Pulmonary artery endothelial cell (primary cell): ENCODE measurements at regions not wholly inside any gene's neighbourhood (a gene's known extent, or its start where the extent isn't known, plus 50 kb on each side); places are given as distances from the start of the nearest gene placed in this dataset.
"Not testable (repeated sequence)": the region's sequence is repeated elsewhere in the genome, so short reads cannot be mapped to it uniquely, and the experiment has no call there.

ENCODE experiments used
- DNase-seq: peaks from one replicate; pipeline ENCODE4 v3.0.0-alpha.2; 2011; ENCODE audit warnings: low read depth, low spot score

GRCh38 chr14:97143011-97143410 lies 345.8 kb downstream of the VRK1 start:
- DNase-seq, result no peak

GRCh38 chr14:97143456-97143855 lies 346.3 kb downstream of the VRK1 start:
- DNase-seq, result no peak

- DNase-seq, result not testable (repeated sequence)
Measured at GRCh38 chr14:97148021-97148420, 350.8 kb downstream of the VRK1 start.

- DNase-seq, result no peak
Measured at GRCh38 chr14:97149775-97150174, 352.6 kb downstream of the VRK1 start.

GRCh38 chr14:97153527-97153926 lies 356.3 kb downstream of the VRK1 start:
- no peak for DNase-seq

GRCh38 chr14:97155320-97155719 lies 358.1 kb downstream of the VRK1 start:
- no peak for DNase-seq

DNA sequence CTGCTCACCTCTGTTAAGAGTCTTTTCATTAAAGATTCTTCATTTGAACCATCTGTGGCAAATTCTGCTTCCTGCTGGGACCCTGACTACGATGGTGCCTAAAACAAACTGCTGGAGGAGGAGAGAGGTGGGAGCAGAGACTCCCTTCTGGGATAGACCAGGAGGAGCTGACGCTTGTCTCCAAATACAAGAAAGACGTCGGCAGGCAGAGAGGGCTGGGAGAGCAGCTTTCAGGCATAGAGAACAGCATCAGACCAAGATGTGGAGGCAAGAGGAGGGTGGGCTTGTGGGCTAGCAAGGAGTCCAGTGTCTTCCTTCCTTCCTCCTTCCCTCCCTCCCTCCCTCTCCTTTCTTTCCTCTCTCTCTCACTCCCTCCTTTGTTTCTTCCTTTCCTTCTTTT lies 358.6 kb downstream of the VRK1 start:
- no peak for DNase-seq

DNA sequence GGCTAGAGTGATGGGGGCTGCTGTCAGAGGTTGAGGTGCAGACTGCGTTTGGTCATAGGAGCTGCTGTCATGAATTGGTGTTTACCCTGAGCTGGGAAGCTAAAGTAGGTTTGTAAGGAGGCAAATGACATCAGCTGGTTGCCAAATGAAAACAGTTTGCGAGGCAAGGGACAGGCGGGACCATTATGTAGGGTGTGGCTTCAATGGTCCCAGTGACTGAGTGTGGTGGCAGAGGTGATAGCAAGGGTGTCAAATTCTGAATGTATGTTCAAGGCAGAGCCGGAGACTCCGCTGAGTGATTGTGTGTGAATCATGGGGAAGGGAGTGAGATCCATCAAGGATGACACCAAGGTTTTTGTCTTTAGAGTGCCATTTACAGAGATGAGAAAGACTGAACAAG lies 359.5 kb downstream of the VRK1 start:
- no peak for DNase-seq

- no peak for DNase-seq
Measured at GRCh38 chr14:97158102-97158501, 360.9 kb downstream of the VRK1 start.

GRCh38 chr14:97159124-97159523 lies 361.9 kb downstream of the VRK1 start:
- no peak for DNase-seq

- no peak for DNase-seq
Measured at GRCh38 chr14:97162621-97163020, 365.4 kb downstream of the VRK1 start.

- DNase-seq, result no peak
Measured at GRCh38 chr14:97164021-97164420, 366.8 kb downstream of the VRK1 start.

DNA sequence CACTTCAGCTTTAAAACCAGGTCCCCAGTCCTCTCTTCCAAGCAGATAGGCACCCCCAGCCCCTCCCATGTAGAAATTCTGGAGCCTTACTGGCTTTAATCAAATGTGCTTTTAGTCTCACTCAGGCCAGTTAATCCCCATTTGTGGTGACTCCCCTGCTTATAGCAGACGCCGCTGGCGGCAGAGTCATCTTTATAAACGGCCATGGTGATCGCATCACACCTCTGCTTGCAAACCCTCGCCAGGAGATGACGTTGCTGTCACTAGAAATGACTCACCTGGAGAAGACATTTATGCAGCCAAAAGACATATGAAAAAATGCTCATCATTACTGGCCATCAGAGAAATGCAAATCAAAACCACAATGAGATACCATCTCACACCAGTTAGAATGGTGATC lies 369.3 kb downstream of the VRK1 start:
- no peak for DNase-seq

DNA sequence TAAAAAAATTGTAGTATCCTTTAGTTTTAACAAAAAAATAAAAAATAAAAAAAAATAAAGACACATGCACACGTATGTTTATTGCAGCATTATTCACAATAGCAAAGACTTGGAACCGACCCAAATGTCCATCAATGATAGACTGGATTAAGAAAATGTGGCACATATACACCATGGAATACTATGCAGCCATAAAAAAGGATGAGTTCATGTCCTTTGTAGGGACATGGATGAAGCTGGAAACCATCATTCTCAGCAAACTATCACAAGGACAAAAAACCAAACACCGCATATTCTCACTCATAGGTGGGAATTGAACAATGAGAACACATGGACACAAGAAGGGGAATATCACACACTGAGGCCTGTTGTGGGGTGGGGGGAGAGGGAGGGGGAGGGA lies 370.4 kb downstream of the VRK1 start:
- DNase-seq, result not testable (repeated sequence)

DNA sequence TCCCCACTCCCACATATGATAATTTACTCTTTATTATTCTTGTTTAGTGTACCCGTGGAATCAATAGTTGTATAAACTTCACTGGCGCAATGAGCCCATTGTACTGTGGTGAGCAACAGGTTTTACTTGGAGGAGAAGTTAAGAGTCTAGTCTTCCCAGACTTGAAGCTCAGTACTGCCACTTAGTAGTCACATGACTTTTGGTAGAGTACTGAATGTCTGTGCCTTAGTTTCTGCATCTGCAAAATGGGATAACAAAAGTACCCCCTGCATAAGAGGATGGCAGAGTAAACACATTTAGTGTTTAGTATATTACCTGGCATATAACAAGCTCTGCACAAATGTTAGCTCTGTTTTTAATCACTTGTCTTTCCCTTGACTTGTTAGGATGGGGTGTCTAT lies 375.5 kb downstream of the VRK1 start:
- DNase-seq, result no peak

DNA sequence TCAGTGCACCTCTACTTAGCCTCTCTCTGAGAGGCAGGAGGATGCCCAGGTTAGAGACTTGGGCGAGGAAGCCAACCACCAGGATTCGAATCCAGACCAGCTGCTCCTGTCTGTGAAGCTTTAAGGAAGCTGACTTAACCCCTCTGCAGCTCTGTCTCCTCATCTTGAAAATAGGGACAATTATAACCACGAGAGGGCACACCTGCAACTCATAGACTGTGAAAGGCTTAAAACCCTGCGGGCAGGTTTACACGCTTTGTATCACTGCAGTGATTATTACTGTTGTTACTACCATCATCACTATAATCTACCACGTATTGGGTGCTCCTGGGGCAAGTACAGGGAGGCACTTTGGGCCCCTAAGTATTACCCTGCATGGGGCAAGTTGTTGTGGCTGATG lies 379.8 kb downstream of the VRK1 start:
- DNase-seq, result no peak

DNA sequence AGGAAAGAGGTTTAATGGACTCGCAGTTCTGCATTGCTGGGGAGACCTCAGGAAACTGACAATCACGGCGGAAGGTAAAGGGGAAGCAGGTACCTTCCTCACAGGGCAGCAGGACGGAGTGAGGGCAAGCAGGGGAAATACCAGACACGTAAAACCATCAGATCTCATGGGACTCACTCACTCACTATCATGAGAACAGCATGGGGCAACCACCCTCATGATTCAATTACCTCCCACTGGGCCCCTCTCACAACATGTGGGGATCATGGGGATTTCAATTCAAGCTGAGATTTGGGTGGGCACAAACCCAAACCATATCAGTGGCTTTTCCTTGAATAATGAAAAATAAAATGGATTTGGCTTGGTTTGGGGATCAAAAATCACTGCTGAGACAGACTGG lies 380.5 kb downstream of the VRK1 start:
- no peak for DNase-seq

- no peak for DNase-seq
Measured at GRCh38 chr14:97178781-97179180, 381.6 kb downstream of the VRK1 start.

GRCh38 chr14:97179573-97179972 lies 382.4 kb downstream of the VRK1 start:
- no peak for DNase-seq

- no peak for DNase-seq
Measured at GRCh38 chr14:97180304-97181200, 383.4 kb downstream of the VRK1 start.

DNA sequence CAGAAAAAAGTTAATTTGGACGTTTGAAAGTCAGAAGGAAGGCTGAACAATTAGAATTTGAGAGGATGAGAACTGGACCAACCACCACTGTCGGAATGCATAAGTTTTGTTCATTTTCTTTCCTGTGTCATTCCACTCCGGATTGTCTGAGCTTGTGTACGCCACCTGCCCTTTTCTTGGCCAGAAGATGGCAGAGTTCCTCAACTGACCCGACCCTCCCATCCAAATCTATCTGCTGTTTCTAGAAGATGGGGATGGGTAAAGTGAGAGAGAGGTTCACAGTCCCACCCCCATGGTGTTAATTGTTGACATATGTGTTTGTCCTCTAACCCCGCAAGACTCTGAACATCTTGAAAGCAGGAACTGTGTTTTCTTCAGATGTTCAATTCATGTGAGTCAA lies 388.0 kb downstream of the VRK1 start:
- no peak for DNase-seq

DNA sequence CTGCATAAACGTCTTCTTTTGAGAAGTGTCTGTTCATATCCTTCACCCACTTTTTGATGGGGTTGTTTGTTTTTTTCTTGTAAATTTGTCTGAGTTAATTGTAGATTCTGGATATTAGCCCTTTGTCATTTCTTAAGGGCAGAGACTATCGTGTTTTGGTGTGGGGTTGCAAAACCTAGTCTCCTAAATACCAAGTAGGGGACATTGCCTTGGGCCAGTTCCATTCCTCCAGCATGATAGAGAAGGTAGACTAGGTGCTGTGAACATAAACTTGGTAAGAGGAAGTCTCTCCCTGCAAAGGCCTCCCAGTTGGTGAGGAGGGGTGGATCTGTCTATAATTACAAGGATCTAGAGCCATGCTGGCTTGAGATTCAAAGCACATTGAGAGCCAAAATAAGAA lies 390.7 kb downstream of the VRK1 start:
- DNase-seq, result no peak

- DNase-seq, result no peak
Measured at GRCh38 chr14:97196336-97196735, 399.2 kb downstream of the VRK1 start.

DNA sequence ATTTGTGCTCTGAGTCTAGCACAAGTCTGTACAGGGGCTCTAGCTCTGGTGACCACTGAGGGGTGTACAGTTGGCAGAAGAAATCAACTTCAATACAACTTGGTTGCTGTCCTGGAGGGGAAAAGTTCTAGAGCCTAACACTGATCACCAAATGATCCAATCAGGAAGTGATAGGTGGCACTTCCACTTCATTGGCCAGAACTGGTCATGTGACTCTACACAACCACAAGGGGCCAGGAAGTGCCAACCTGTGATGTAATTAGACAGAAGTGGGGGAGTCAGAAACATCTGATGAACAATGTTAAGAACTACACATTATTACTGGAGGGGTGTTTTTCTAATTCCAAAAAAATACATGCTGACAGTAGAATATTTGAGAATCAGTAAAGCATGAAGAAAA lies 401.6 kb downstream of the VRK1 start:
- no peak for DNase-seq
